H1 (cell line): ENCODE measurements at regions not wholly inside any gene's neighbourhood (a gene's known extent, or its start where the extent isn't known, plus 50 kb on each side); places are given as distances from the start of the nearest gene placed in this dataset.

Experiments
- CTCF ChIA-PET: fragments of 300-600 bp; sonication (Branson Sonifier 250); formaldehyde crosslinking; loops from one replicate; lab custom pipeline; 2021; ENCODE audit not compliant: partially characterized antibody; lab: Charles Lee
- POLR2A ChIA-PET: fragments of 300-600 bp; sonication (Branson Sonifier 250); formaldehyde crosslinking; loops from one replicate; lab custom pipeline; 2021; ENCODE audit warnings: inconsistent platforms; ENCODE audit not compliant: partially characterized antibody; lab: Charles Lee
- DNase-seq, 2 experiments: peaks; one replicate each; pipeline versions ENCODE4 v3.0.0 to v3.0.0-alpha.2; 2010 to 2022; ENCODE audit warnings: low spot score in 2 of 2, low read depth in 1 of 2, mixed read lengths in 1 of 2
- FAIRE-seq: peaks from 2 replicates; lab custom pipeline; 2011; peaks lifted over from hg19 to GRCh38; lab: Jason Lieb, UNC
- H2AFZ ChIP-seq: 2 replicates; pipeline ENCODE4 v1.8.1; 2012; ENCODE audit warnings: low read length, inconsistent platforms
- H2AK5ac ChIP-seq: 2 replicates; pipeline ENCODE4 v1.6.1; 2013; ENCODE audit warnings: low read depth, low read length
- H2BK120ac ChIP-seq: replicated peaks from 2 replicates; pipeline ENCODE3; 2013; ENCODE audit warnings: low read depth, low read length, inconsistent platforms
- H2BK12ac ChIP-seq: 2 replicates; pipeline ENCODE4 v1.6.1; 2013; ENCODE audit warnings: low read depth, low read length
- H2BK15ac ChIP-seq: 2 replicates; pipeline ENCODE4 v1.6.1; 2013; ENCODE audit warnings: low read length
- H2BK20ac ChIP-seq: 2 replicates; pipeline ENCODE4 v1.6.1; 2013; ENCODE audit warnings: low read length
- H2BK5ac ChIP-seq: 2 replicates; pipeline ENCODE4 v1.6.1; 2013; ENCODE audit warnings: low read depth, low read length
- H3K14ac ChIP-seq: 2 replicates; pipeline ENCODE4 v1.6.1; 2013; ENCODE audit warnings: inconsistent platforms; ENCODE audit not compliant: insufficient read length
- H3K18ac ChIP-seq: 2 replicates; pipeline ENCODE4 v1.6.1; 2013; ENCODE audit warnings: low read length; ENCODE audit errors: extremely low read depth
- H3K23ac ChIP-seq: 2 replicates; pipeline ENCODE4 v1.6.1; 2013; ENCODE audit warnings: inconsistent platforms; ENCODE audit not compliant: insufficient read length
- H3K23me2 ChIP-seq: 2 replicates; pipeline ENCODE4 v1.6.1; 2013; ENCODE audit warnings: low read depth, low read length
- H3K27ac ChIP-seq: 2 replicates; pipeline ENCODE4 v1.6.1; 2011; ENCODE audit warnings: low read depth, low read length, inconsistent platforms
- H3K27me3 ChIP-seq, 4 experiments: replicated peaks in 1 of 4; 1 replicate in 1 of 4; 2 replicates in 3 of 4; pipeline versions ENCODE4 v1.6.1 to v1.8.1; 2011 to 2013; ENCODE audit warnings: low read length in 3 of 4, mild to moderate bottlenecking in 3 of 4, inconsistent platforms in 2 of 4, mixed read lengths in 2 of 4, moderate library complexity in 1 of 4; ENCODE audit not compliant: control insufficient read depth in 3 of 4, insufficient read depth in 3 of 4; ENCODE audit errors: extremely low read depth in 1 of 4
- H3K36me3 ChIP-seq, 4 experiments: 2 replicates each; pipeline versions ENCODE4 v1.6.1 to v1.8.1; 2011 to 2013; ENCODE audit warnings: mild to moderate bottlenecking in 4 of 4, low read length in 3 of 4, moderate library complexity in 2 of 4, control low read depth in 1 of 4, inconsistent platforms in 1 of 4; ENCODE audit not compliant: insufficient read depth in 4 of 4, control insufficient read depth in 2 of 4
- H3K4ac ChIP-seq: replicated peaks from 2 replicates; pipeline ENCODE3; 2013; ENCODE audit warnings: low read length, low read depth, mixed read lengths, inconsistent platforms; ENCODE audit not compliant: insufficient read length
- H3K4me1 ChIP-seq, 4 experiments: replicated peaks in 1 of 4; 1 replicate in 1 of 4; 2 replicates in 3 of 4; pipeline versions ENCODE4 v1.6.1 to v1.8.1; 2011 to 2013; ENCODE audit warnings: low read length in 3 of 4, inconsistent platforms in 2 of 4, mixed read lengths in 1 of 4; ENCODE audit not compliant: insufficient read depth in 4 of 4, control insufficient read depth in 3 of 4
- H3K4me2 ChIP-seq, 2 experiments: 2 replicates each; pipeline versions ENCODE4 v1.6.1 to v1.8.1; 2011 to 2013; ENCODE audit warnings: low read depth in 2 of 2, low read length in 2 of 2, control low read depth in 1 of 2, inconsistent platforms in 1 of 2, mild to moderate bottlenecking in 1 of 2; ENCODE audit not compliant: insufficient read depth in 1 of 2
- H3K4me3 ChIP-seq, 4 experiments: fragments of 200-600, 300-600 bp in 1 of 4; sonication (generic), shearing (Covaris generic), sonication (Bioruptor Twin) in 1 of 4; 2 replicates each; pipeline versions ENCODE4 v1.5.1 to v1.8.1; 2011 to 2016; ENCODE audit warnings: low read length in 4 of 4, low read depth in 3 of 4, control low read depth in 2 of 4, inconsistent platforms in 2 of 4, mild to moderate bottlenecking in 2 of 4, mixed read lengths in 1 of 4, moderate library complexity in 1 of 4; ENCODE audit not compliant: insufficient read depth in 2 of 4; ENCODE audit errors: extremely low read depth in 1 of 4
- H3K56ac ChIP-seq: replicated peaks from 2 replicates; pipeline ENCODE3; 2013; ENCODE audit warnings: low read depth, mild to moderate bottlenecking, mixed read lengths, low read length, inconsistent platforms; ENCODE audit not compliant: insufficient read length
- H3K79me1 ChIP-seq: 2 replicates; pipeline ENCODE4 v1.6.1; 2013; ENCODE audit warnings: low read depth, low read length, control low read depth
- H3K79me2 ChIP-seq, 2 experiments: 2 replicates each; pipeline versions ENCODE4 v1.6.1 to v1.8.1; 2012 to 2013; ENCODE audit warnings: low read length in 2 of 2, mild to moderate bottlenecking in 2 of 2, inconsistent platforms in 1 of 2; ENCODE audit not compliant: insufficient read depth in 2 of 2, control insufficient read depth in 1 of 2
- H3K9ac ChIP-seq, 4 experiments: replicated peaks in 1 of 4; 1 replicate in 1 of 4; 2 replicates in 3 of 4; pipeline versions ENCODE4 v1.6.1 to v1.8.1; 2011 to 2013; ENCODE audit warnings: low read depth in 3 of 4, low read length in 3 of 4, control low read depth in 2 of 4, mild to moderate bottlenecking in 2 of 4, moderate library complexity in 2 of 4, inconsistent platforms in 1 of 4; ENCODE audit errors: extremely low read depth in 1 of 4
- H3K9me3 ChIP-seq, 2 experiments: 2 replicates each; pipeline versions ENCODE4 v1.6.1 to v1.8.1; 2012 to 2013; ENCODE audit warnings: mild to moderate bottlenecking in 2 of 2, moderate library complexity in 2 of 2, control low read depth in 1 of 2, inconsistent platforms in 1 of 2, low read depth in 1 of 2, low read length in 1 of 2, mixed read lengths in 1 of 2; ENCODE audit not compliant: insufficient read depth in 2 of 2
- H4K20me1 ChIP-seq, 2 experiments: replicated peaks in 1 of 2; 2 replicates each; pipeline versions ENCODE3 to v1.8.1; 2011 to 2013; ENCODE audit warnings: inconsistent platforms in 2 of 2, low read length in 2 of 2, mild to moderate bottlenecking in 1 of 2; ENCODE audit not compliant: insufficient read depth in 2 of 2, control insufficient read depth in 1 of 2
- H4K5ac ChIP-seq: 2 replicates; pipeline ENCODE4 v1.6.1; 2013; ENCODE audit warnings: low read length, low read depth, mixed read lengths, inconsistent platforms; ENCODE audit not compliant: insufficient read length
- H4K8ac ChIP-seq: 2 replicates; pipeline ENCODE4 v1.8.0; 2013; ENCODE audit warnings: mild to moderate bottlenecking, moderate library complexity, low read length, inconsistent platforms; ENCODE audit not compliant: insufficient read depth; ENCODE audit errors: extremely low read depth
- H4K91ac ChIP-seq: replicated peaks from 2 replicates; pipeline ENCODE3; 2013; ENCODE audit warnings: low read length, mixed read lengths, inconsistent platforms; ENCODE audit not compliant: insufficient read length
- BCL11A ChIP-seq, 2 experiments: IDR thresholded peaks; one replicate each; pipeline ENCODE4 v1.6.1; 2011; ENCODE audit warnings: low read depth in 2 of 2, low read length in 2 of 2, mild to moderate bottlenecking in 2 of 2
- CEBPB ChIP-seq: IDR thresholded peaks from 2 replicates; pipeline ENCODE4 v1.6.1; 2012; ENCODE audit warnings: low read depth, low read length
- EP300 ChIP-seq, 2 experiments: IDR thresholded peaks; 1 replicate in 1 of 2; 2 replicates in 1 of 2; pipeline ENCODE4 v1.6.1; 2011 to 2012; ENCODE audit warnings: low read depth in 2 of 2, low read length in 2 of 2, mild to moderate bottlenecking in 2 of 2, borderline replicate concordance in 1 of 2, inconsistent platforms in 1 of 2, moderate library complexity in 1 of 2
- HDAC2 ChIP-seq, 2 experiments: fragments of 300-600 bp in 1 of 2; sonication (generic) in 1 of 2; IDR thresholded peaks; 2 replicates each; pipeline ENCODE4 v1.6.1; 2011 to 2012; ENCODE audit warnings: low read depth in 2 of 2, low read length in 2 of 2, mild to moderate bottlenecking in 2 of 2, moderate library complexity in 2 of 2, borderline replicate concordance in 1 of 2, inconsistent platforms in 1 of 2
- JUND ChIP-seq: IDR thresholded peaks from 2 replicates; pipeline ENCODE4 v1.6.1; 2011; ENCODE audit warnings: mild to moderate bottlenecking, improper control_type of control experiment, low read length
- MAFK ChIP-seq: IDR thresholded peaks from 2 replicates; pipeline ENCODE4 v1.6.1; 2012; ENCODE audit warnings: low read depth, mild to moderate bottlenecking, improper control_type of control experiment, low read length
- POLR2A ChIP-seq, 2 experiments: IDR thresholded peaks; 1 replicate in 1 of 2; 2 replicates in 1 of 2; pipeline ENCODE4 v1.6.1; 2011; ENCODE audit warnings: low read depth in 2 of 2, low read length in 2 of 2, mild to moderate bottlenecking in 2 of 2; ENCODE audit errors: control extremely low read depth in 1 of 2
- RFX5 ChIP-seq: IDR thresholded peaks from 2 replicates; pipeline ENCODE4 v1.6.1; 2011; ENCODE audit warnings: low read depth, low read length, improper control_type of control experiment, borderline replicate concordance
- WGBS, 2 experiments: shearing (Covaris generic) in 1 of 2; methylation state at CpG; one replicate each; pipeline versions ENCODE4 v1.1.6 to v1.1.7; 2013 to 2015; ENCODE audit warnings: low lambda C conversion rate in 2 of 2, mixed read lengths in 2 of 2, inconsistent platforms in 1 of 2, low coverage in 1 of 2, missing lambda C conversion rate in 1 of 2; ENCODE audit not compliant: insufficient replicate concordance in 2 of 2, insufficient coverage in 1 of 2, insufficient read length in 1 of 2; ENCODE audit errors: extremely low coverage in 1 of 2, missing lambda C conversion rate in 1 of 2; 5-methylcytosine and 5-hydroxymethylcytosine counted together

DNA sequence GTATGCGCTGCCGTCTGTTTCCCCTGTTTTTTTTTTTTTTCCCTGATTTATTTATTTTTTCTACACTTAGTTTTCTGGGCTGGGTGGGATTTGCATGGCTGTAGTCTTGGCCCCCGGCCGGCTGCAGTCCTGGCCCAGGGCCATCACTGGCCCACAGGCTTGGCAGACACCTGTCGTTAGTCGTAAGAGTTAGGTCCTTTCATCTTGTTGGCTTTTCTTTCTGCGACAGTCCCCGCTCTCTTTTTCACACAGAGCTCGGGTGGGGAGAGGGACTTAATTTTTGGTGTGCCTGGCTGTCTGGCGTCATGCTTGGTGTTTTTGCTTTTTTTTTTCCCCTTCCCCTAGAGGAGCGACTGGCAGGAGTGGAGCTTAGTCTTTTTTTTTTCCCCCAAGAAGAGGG is 183.4 kb downstream of the KLF13 start:
- H2BK120ac ChIP-seq: no peak overlapping the region
- DNase-seq: no peak
- H3K56ac ChIP-seq: no peak overlapping the region
- H3K79me2 ChIP-seq: no peaks in the 10 kb centered on the region
- H3K18ac ChIP-seq: no peak overlapping the region
- no peak for TF ChIP-seq MAFK
- TF ChIP-seq HDAC2 (IDR thresholded peaks at IDR 0.05; ENCODE audit: borderline replicate concordance in 1 of 2, low read depth in 2 of 2, low read length in 2 of 2): no peak
- TF ChIP-seq EP300 (IDR thresholded peaks at IDR 0.05; ENCODE audit: borderline replicate concordance in 1 of 2, low read depth in 2 of 2, low read length in 2 of 2): no peak
- TF ChIP-seq BCL11A (IDR thresholded peaks at IDR 0.05; ENCODE audit: low read depth in 2 of 2, low read length in 2 of 2): no peak
- TF ChIP-seq JUND: no peak
- TF ChIP-seq CEBPB: no peak
- no peak for TF ChIP-seq POLR2A (IDR thresholded peaks at IDR 0.05; ENCODE audit: control extremely low read depth in 1 of 2, low read depth in 2 of 2, low read length in 2 of 2)
- TF ChIP-seq RFX5: no peak
- TF ChIP-seq, all 59 proteins: peak for 0
- H3K14ac ChIP-seq: no peak overlapping the region
- no peaks in the 10 kb centered on the region for H3K79me1 ChIP-seq
- no peak overlapping the region for H4K8ac ChIP-seq
- no peak overlapping the region for H2BK5ac ChIP-seq
- no peak overlapping the region for H3K27ac ChIP-seq
- CTCF ChIA-PET: no interaction called here
- 92% methylated on average over 10 of the region's 11 CpGs; no CpG with 5 or more reads in 1 of the 2 experiments for WGBS, 2 experiments
- H3K4me1 ChIP-seq: no peaks in the 10 kb centered on the region
- no peaks in the 10 kb centered on the region for H3K9me3 ChIP-seq
- no peak overlapping the region for H3K4me2 ChIP-seq
- no peak overlapping the region for H2AK5ac ChIP-seq
- H4K5ac ChIP-seq: no peak overlapping the region
- H3K9ac ChIP-seq: no peak overlapping the region
- POLR2A ChIA-PET: no interaction called here
- no peak for FAIRE-seq
- H2BK20ac ChIP-seq: no peak overlapping the region
- no peak overlapping the region for H4K91ac ChIP-seq
- no peak overlapping the region for H2BK15ac ChIP-seq
- no peak overlapping the region for H2BK12ac ChIP-seq
- no peaks in the 10 kb centered on the region for H4K20me1 ChIP-seq
- H3K4me3 ChIP-seq: no peak overlapping the region
- no peak overlapping the region for H3K23ac ChIP-seq
- no peaks in the 10 kb centered on the region for H3K23me2 ChIP-seq
- no peak overlapping the region for H2AFZ ChIP-seq
- H3K27me3 ChIP-seq: no peaks in the 10 kb centered on the region
- H3K36me3 ChIP-seq: no peaks in the 10 kb centered on the region
- H3K4ac ChIP-seq: no peak overlapping the region
